NCI-H446 treated with DMSO at 0.1 percent for 48 hours (cell line): ENCODE measurements at regions not wholly inside any gene's neighbourhood (a gene's known extent, or its start where the extent isn't known, plus 50 kb on each side); places are given as distances from the start of the nearest gene placed in this dataset.

Experiments
- DNase-seq: peaks from one replicate; lab custom pipeline; 2025; lab: John Stamatoyannopoulos, UW

DNA sequence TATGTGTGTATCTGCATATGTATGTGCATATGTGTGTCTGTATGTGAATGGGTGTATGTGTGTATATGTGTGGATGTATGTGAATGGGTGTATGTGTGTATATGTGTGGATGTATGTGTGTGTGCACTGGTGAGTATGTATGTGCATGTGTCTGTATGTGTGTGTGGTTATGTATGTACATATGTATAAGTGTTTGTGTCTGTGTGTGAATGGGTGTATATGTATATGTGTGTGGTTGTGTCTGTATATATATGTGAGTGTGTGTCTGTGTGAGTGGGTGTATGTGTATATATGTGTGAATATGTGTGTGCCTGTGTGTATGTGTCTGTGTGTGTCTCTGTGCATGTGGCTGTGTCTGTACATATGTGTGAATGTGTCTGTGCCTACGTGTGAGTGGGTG lies 748.4 kb upstream of the HS6ST1 start:
- no peak for DNase-seq

DNA sequence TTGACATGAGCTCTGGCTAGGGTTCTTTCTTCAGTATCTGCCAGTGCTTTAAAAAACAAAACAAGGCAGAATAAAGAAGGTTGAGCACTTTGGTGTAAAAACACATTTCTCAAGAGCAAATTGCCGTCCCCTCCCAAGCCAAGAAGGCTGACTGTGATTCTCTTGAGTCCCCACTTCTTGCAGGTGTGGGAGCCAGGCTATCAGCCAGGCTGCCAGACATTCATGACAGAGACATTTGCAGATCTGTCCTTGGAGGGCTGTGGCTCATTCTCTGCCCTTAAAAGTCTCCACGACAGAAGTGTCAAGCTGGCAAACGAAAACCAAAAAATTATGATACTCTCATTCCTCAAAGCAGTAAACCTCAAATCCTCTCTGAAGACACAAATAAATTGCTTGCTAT lies 749.3 kb upstream of the HS6ST1 start:
- no peak for DNase-seq

DNA sequence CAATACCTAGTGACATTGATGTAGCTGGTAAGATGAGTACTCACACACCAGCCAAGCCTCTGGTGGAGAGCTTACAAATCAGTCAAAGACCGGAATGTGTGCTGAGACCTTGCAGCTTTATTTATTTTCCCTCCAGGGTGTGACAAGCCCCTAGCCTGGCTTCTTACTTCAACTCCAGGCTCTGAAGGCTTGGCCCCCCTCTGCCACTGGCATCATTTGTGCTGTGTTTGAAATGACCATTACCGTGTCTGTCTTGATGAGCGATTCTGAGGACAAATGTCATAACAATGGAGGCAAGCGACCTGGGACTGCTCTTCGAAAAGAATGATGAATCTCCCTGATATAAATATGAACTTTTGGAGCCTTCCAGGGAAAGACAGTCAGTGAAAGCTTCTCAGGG lies 749.9 kb upstream of the HS6ST1 start:
- no peak for DNase-seq

DNA sequence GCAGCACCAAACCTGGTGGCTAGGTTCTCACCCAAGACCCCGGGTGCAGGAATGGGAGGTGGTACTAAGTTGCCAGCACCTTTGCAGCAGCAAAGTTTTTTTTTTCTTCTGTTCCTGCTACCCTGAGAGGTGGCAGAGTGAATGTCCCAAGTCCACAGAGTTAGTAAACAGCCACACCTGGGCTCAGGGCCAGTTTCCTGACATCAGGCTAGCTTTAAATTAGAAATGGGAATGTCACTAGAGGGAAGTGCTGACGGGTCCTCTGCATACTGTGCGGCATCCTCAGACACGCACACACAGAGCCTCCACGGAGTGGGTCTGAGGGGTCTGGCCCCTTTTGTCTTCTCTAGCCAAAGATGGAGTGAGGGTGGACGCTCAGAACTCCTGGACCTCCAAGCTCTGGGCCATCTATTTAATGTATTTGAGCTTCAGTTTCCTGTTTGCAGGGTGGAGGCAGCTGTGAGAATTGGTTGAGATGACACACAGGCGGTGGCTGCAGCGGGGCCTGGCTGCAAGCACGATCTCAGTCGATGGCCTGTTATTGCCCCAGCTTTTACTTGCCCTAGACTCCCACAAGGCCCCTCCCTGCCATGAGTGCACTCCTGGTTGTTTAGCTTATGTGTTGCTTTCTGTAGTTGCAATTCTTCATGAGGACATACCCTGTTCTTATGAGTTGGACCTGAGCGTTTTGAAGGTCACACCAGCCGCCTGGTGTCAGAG lies 751.4 kb upstream of the HS6ST1 start:
- DNase-seq = no peak

DNA sequence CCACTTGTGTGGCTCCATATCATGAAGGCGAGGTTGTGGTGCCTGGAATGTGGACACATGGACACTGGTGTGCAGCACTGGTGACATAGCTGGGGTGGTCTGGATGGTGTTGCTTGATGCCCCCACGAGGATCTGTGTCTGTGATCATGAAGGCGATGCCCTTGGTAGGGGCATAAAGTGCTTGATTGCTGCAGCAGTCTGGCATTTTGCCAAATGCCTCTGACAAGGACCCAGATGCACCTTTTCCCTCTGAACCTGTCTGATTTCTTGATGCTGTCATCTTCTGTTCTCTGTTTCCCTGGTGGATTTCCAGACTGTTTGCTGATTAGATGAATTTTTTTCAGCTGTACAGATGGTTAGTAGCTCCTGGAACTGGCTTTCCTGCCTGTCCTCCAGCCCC lies 752.0 kb upstream of the HS6ST1 start:
- no peak for DNase-seq

DNA sequence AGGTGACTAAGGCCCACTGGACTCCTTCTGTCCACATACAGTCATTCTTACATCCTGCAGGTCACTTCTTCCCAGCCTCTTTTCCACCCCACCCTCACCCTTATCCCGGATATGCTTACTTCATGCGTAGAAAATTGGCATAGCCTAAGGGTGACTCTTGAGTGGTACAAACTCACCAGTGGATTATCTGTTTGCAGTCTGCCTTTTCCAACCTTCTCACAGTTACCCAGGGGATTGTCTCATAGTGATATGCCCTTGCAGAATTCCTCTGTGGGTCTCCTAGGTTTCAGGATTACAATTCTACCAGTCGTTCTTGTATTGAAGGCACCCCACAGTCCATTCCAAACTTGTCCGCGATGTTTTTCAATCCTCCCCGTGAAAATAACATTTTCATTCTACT lies 752.9 kb upstream of the HS6ST1 start:
- no peak for DNase-seq

DNA sequence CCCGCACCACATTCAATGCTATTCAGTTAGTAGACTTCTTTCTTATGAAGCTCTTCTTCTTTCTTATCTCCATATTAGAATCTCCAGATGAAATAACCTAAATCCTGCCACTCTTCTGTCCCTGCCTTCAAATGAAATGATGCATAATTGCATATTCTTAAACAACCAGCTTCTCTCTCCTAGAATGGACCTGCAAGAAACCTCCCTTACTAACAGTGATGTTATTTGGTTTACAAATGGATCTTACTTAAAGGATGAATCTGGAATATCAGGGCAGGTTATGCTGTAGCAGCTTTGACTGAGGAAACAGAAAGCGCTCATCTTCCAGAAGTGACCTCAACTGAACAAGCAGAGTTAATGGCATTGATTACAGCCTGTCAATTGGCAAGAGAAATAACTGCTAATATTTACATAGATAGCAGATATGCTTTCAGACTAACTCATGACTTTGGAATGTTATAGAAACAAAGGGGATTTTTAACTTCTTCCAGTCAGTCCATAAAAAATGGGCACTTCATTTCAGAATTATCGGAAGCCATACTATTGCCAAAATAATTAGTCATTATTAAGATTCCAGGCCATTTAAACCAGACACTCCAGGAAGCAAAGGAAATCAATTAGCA lies 755.7 kb upstream of the HS6ST1 start:
- no peak for DNase-seq

DNA sequence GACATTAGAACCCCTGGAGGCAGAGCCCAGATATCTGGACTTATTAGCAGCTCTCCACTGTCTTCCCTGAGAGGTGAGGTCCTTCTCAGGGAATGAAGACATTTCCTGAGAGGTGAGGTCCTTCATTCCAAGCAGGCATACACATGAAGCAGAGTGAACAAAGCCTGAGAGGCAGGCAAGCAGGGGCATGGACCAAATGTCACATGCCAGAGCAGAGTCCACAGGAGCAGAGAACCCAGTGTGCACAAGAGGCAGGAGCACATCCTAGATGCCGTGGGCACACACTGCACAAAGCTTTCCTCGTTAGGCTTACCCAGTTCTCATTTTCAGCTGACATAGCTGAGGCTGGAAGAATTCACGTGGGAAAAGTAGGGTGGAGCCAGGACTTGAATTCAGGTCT lies 759.9 kb upstream of the HS6ST1 start:
- no peak for DNase-seq

DNA sequence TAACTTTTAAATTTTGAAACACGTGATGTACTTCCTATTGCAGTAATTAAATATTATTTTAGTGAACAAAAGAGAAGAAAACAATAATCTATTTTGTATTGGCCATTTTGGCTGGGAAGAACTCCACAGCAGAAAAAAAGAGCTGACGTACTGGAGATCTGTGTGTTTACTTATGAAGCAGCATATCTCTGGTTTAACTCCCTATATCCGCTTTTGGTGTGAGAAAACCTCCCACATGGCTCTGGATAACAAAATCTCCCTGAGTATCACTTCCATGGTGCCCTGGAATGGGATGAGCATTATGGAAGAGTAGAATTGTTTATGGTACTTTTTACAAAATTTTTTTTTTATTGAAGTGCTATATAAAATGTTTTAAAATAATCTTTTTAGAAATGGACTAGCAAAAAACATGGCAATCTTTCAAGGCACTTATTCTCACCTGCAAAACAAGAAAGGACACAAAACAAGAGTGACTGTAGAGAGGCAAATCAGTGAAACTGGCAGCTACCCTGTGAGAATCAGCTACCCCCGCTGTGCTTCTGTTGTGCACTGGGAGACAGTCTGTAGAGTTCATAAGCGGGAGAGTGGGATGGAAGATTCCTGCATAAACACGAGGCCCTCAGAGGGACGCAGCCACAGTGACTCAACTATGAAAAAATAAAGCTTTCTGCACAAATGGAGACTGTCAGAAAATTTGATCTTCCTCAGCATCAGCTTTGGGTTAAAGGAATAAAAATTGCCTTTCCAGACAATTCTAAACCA lies 762.2 kb upstream of the HS6ST1 start:
- DNase-seq = no peak

DNA sequence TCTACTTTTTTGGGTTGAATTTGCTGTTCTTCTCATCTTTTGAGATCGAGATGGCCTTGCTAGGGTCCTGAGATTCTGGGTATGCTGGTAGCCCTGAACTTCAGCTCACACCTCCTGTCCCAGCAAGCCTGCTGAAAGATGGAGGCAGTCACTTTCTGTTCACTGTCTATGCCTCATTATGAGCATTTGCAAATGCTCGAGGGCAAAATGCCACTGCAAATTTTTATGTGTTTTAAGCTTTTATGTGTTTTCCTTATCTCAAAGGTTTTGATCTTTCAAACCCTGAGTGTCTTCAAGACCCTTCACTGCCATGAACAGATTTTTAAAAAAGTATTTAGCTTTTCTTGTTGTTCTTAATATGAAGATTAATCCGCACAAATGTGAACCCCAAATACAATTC lies 766.7 kb upstream of the HS6ST1 start:
- DNase-seq = no peak

DNA sequence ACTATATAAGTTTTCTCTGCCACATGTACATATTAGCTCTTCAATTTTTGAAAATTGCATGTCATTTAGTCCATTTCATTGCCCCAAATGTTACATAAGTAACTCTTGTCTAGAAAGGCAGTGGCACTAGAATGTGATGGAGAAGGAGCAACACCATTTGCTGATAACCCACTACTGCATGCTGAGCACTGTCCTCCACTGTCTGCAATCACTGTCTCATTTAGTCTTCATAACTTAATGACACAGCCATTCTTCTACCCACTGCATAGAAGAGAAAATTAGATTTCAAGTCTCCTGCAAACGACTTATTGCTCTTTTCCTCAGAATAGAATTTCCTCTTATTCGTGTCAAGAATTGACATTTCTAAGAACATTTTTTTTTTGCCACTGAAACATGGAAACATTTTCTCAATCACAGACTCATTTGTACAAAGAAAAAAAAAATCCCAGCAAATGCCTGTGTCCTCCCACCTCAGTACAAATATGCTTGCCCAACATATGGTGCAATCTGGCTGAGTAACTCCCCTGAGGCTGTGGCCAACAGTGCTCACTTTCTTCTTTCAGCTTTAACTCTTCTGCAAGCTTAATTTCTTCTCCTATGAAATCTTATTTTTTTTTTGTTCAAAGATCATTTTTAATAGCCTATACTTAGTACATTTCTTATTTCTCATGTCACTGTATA lies 768.6 kb upstream of the HS6ST1 start:
- DNase-seq = no peak

DNA sequence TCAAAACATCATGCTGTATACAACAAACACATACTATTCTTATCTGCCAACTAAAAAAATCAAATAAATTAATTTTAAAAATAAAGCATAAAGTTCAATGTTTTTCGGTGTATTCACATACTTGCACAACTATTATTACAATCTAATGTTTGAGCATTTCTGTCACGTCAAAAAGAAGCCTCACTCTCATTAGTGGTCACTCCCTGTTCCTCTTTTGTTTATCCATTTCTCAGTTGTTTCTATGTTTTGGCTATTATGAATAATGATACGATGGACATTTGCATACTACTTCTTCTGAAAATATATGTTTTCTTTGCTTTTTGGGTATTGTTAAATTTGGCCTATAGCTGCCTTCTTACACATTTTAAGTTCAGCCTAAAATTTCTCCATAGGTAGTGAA lies 773.0 kb upstream of the HS6ST1 start:
- DNase-seq = no peak

DNA sequence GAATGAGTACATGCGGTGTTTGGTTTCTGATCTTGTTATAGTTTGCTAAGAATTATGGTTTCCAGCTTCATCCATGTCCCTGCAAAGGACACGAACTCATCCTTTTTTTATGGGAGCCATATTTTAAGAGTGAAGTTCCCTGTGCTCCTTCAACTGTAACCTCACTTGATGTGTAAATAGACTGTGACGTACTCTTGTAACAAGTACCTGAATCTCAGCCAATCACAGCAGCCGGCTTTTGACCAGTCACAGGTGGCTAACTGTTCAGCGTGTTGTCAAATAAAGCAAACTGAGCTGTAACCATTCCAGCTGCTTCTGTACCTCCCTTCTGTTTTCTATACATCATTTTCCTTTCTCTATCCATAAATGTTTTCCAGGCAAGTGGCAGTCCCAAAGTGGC lies 774.3 kb upstream of the HS6ST1 start:
- DNase-seq = no peak

DNA sequence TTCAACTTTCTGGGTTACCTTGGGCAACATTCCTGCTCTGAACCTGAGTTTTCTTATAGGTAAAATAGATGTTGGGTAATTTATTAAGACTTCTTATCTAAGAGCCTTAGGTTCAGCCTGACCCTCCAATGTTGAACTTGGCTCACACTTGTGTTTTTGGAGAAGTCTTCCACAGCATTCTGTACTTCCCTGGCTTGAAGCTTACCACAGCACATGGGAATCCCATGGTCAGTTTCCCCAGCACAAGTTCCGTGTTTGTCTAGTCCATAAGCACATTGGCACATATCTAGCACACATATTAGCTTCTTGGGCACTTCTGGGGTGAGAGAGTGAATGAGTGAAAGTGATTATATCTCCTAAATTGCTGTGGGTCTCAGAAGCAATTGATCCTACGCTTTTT lies 782.5 kb upstream of the HS6ST1 start:
- no peak for DNase-seq

DNA sequence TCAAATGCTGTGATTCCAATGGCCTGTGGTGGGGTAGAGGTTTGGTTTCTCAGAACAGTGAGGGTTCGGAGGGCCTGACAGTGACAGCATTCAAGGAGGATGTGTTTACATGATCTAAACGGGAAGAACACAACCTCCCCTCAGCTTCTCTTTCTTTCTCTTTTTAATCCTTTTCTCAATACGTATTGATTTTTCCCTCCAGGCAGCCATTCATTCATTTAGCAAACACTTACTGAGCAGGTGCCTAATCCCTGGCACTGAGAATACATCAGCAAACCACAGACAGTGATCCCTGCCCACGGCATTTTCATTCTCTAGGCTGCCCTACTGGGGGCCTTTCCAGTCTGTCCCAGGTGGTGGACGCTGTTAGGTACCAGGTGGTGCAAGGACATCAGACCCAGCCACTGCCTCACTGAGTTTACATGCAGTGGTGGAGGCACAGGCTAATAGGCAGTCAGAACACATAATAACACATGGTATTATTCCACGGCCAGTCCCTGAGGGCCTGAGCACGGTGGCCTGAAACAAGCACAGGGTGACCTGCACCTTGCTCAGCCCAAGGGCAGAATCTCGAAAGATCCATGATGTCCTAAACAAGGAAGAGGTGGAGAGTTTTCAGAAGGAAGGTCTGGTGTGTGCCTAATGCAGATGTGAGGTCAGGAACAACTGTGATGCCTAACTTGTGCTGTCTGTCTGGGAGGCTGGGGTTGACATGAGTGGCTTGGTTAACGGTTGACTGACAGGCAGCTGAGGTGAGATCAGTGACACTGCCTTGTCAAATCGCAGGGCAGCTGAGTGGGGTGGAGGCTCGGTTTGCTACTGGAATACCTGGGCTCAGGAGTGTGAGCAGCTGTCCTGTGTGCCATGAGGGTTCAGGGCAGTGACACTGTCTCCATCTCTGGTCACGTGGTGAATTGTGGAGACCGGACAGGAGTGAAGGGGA lies 785.5 kb upstream of the HS6ST1 start:
- DNase-seq = no peak

DNA sequence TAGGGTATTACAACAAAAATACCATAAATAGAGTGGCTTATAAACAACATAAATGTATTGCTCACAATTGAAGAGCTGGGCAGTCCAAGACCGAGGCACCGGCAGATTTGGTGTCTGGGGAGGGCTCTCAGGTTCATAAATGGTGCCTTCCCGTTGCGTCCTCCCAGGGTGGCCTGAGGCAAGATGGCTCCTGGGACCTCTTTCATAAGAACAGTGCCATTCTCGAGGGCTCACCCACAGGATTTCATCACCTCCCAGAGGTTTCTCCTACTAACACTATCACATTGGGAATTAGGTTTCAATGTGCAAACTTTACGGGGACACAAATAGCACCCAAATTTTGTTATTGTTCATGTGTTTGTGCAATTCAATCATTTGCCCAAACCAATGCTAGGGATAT lies 793.5 kb upstream of the HS6ST1 start:
- no peak for DNase-seq

DNA sequence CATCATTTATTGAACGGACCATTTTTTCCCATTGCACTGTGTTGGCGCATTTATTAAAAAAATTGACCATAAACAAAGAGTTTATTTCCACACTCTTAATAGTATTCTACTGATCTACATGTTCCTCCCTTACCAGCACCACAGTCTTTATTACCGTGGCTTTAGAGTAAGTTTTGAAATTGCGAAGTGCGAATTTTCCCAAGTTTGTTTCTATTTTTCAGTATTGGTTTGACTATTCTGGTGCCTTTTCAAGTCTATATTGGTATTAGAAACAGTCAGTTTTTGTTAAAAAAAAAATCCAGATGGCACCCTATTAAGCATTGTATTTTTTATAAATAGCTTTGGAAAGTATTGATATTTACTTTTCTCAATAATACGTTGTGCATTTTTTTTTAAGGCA lies 795.1 kb upstream of the HS6ST1 start:
- DNase-seq = no peak

DNA sequence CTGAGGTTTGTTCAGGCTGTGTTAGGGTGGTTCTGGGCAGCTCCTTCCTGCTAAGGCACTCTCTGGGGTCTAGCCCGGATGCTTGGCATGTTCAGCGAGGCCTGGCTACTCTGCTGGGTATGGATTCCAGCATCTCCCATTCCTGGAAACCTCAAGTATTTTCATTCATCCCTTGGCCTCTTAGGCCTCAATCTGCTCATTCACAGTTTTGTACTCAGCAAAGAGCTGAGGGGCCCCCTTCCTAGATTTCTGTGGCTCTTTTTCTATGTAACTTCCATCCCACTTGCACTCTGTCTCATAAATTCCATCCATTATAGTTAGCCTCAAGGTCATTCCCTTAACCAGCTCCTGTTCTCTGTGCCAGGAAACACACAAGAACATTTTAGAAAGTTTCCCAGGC lies 798.8 kb upstream of the HS6ST1 start:
- no peak for DNase-seq

DNA sequence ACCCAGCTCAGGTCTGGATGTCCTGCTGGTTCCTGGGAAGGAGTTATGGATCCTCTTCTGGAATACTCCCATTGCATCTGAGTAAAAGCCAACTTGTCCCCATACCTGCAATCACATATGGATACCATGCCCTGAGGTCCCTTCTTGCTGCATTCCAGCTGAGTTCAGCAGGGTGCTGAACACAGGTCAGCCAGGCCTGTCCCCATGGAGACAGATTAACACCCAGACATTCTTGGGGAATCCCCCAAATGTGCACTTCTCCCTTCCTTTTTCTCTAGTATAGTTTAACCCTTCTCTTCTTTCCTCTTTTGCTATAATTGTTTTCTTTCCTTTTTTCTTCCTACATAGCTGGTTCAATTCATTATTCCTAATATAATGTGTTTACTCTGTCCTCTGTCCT lies 799.6 kb upstream of the HS6ST1 start:
- DNase-seq = no peak

DNA sequence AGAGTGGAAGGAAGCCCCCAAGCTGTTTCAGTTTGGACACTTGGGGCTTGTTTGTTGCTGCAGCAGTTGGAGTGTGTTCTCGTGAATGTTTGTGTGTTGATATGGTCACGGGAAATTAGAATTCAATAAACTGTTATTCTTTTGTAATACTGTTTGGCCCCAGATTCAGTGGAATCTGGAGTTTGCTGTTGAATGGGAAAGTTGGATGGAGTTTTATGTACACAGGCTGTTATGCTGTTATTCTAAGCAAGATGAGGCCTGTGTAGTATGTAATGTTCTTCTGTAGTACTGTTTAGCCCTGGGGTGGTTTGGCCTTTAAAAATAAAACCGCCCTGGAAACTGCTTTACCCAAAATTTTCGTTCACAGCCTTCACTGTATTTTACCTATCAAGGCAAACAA lies 810.4 kb upstream of the HS6ST1 start:
- DNase-seq = no peak

DNA sequence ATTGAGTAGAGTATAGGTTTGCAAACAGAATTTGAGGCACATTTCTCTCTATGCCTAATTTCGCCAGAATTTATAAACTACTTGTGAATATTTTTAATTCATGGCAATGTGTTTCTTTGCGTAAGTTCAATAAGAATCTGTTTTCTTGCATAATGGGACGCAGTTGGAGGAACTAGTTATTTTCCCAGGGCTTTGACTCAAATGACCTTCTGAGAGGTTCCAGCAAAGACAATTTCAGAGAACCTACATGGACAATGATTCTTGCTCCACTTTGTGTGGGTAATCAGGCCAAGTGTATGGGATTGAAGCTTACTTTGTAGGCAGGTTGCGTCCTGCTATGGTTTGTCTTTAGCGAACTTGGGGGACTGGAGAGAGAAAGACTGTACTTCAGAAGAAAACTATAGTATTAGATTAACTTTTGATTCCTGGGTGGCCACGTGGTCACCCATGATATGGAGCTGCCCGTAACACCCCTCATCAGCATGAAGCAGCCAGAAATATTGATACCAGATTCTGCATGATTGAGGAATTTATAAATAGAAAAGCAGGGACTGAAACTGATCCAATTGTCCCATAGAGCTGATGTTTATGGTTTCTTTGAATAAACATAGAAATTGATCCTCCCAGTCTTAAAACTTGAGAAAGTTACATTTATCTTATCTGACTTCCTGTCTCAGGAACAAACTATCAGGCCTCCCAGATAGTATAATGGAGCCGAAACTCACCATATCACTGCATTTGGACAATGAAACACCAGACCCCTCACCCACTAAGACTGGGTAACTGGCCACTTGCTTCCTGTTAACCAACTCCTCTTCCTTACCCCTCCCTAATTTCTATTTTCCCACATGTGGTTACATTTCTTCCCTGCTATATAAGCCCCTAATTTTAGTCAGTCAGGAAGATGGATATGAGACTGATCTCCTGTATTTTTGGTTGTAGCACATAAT lies 815.3 kb upstream of the HS6ST1 start:
- no peak for DNase-seq
